OCI-LY1 (cell line): ENCODE measurements at regions not wholly inside any gene's neighbourhood (a gene's known extent, or its start where the extent isn't known, plus 50 kb on each side); places are given as distances from the start of the nearest gene placed in this dataset.
A peak's percentile ranks its signal among the peaks of the same experiment; 100 is the strongest.

ENCODE experiments used
- H2AFZ ChIP-seq: fragments of 200-600 bp; sonication (generic), shearing (Covaris generic); 2 replicates; pipeline ENCODE4 v1.6.0; 2014; ENCODE audit warnings: antibody characterized with exemption, mild to moderate bottlenecking, low read length
- H3F3A ChIP-seq: fragments of 200-600 bp; sonication (generic), shearing (Covaris generic); 2 replicates; pipeline ENCODE4 v1.6.0; 2014; ENCODE audit warnings: mild to moderate bottlenecking, antibody characterized with exemption, low read length, moderate library complexity; ENCODE audit not compliant: insufficient read depth
- H3K27ac ChIP-seq: fragments of 200-600 bp; sonication (generic); 2 replicates; pipeline ENCODE4 v1.5.1; 2014; ENCODE audit warnings: low read length, mixed run types, mild to moderate bottlenecking, low read depth; ENCODE audit not compliant: poor library complexity, severe bottlenecking
- H3K27me3 ChIP-seq: fragments of 200-600 bp; sonication (generic); 2 replicates; pipeline ENCODE4 v1.6.0; 2014; ENCODE audit warnings: antibody characterized with exemption, mild to moderate bottlenecking, low read length, moderate library complexity; ENCODE audit not compliant: insufficient read depth
- H3K36me3 ChIP-seq: fragments of 200-600 bp; sonication (generic); 2 replicates; pipeline ENCODE4 v1.6.1; 2014; ENCODE audit warnings: mild to moderate bottlenecking, antibody characterized with exemption, low read length, moderate library complexity, mixed read lengths; ENCODE audit not compliant: insufficient read depth
- H3K4me1 ChIP-seq: fragments of 200-600 bp; sonication (generic); 2 replicates; pipeline ENCODE4 v1.5.1; 2014; ENCODE audit warnings: mild to moderate bottlenecking, low read length, moderate library complexity; ENCODE audit not compliant: insufficient read depth, severe bottlenecking
- H3K4me2 ChIP-seq: fragments of 200-600 bp; sonication (generic), shearing (Covaris generic); 2 replicates; pipeline ENCODE4 v1.6.1; 2014; ENCODE audit warnings: low read length
- H3K4me3 ChIP-seq: fragments of 200-600 bp; sonication (generic); 2 replicates; pipeline ENCODE4 v1.5.1; 2014; ENCODE audit warnings: low read length, low read depth, mild to moderate bottlenecking, mixed read lengths; ENCODE audit not compliant: poor library complexity, severe bottlenecking
- H3K79me2 ChIP-seq: fragments of 200-600 bp; shearing (Covaris generic); 2 replicates; pipeline ENCODE4 v1.6.1; 2016; ENCODE audit warnings: mixed run types, low read length, mixed read lengths; ENCODE audit not compliant: insufficient read depth
- H3K9ac ChIP-seq: fragments of 200-600 bp; sonication (generic), shearing (Covaris generic); 2 replicates; pipeline ENCODE4 v1.6.1; 2014; ENCODE audit warnings: mild to moderate bottlenecking, low read length, mixed read lengths
- H3K9me2 ChIP-seq: fragments of 200-600 bp; sonication (generic), shearing (Covaris generic); 2 replicates; pipeline ENCODE4 v1.6.1; 2014; ENCODE audit warnings: low read depth, mild to moderate bottlenecking, low read length, mixed read lengths
- H3K9me3 ChIP-seq: fragments of 200-600 bp; shearing (Covaris generic); 2 replicates; pipeline ENCODE4 v1.6.1; 2014; ENCODE audit warnings: low read length, mixed read lengths
- H4K20me1 ChIP-seq: fragments of 200-600 bp; sonication (generic), shearing (Covaris generic); 2 replicates; pipeline ENCODE4 v1.6.0; 2016; ENCODE audit warnings: mild to moderate bottlenecking, low read length; ENCODE audit not compliant: insufficient read depth
- CTCF ChIP-seq: fragments of 200-600 bp; sonication (generic), shearing (Covaris generic); IDR thresholded peaks from 2 replicates; pipeline ENCODE4 v1.5.1; 2017; ENCODE audit warnings: mild to moderate bottlenecking, antibody characterized with exemption, low read length, moderate library complexity, mixed read lengths
- EZH2 ChIP-seq: fragments of 200-600 bp; sonication (generic), shearing (Covaris generic); IDR thresholded peaks from 2 replicates; pipeline ENCODE4 v1.8.0; 2017; ENCODE audit warnings: borderline replicate concordance, mixed run types, mild to moderate bottlenecking, antibody characterized with exemption, low read length, moderate library complexity, mixed read lengths

GRCh38 chr14:62076368-62076767, 314.1 kb downstream of the SNAPC1 start:
- Histone ChIP-seq H3K9me3 (no peaks in the 10 kb centered on the region), H2AFZ (no peak overlapping the region), H3K9me2 (no peaks in the 10 kb centered on the region), H3K4me3 (no peak overlapping the region), H3K27me3 (no peaks in the 10 kb centered on the region), H3K79me2 (no peaks in the 10 kb centered on the region), H3K9ac (no peak overlapping the region), H3F3A (peaks cover 5% of the 10 kb centered on the region; the same call in 1 of the 2 replicates), H3K4me1 (peaks cover 48% of the 10 kb centered on the region), H3K27ac (no peak overlapping the region), H4K20me1 (no peaks in the 10 kb centered on the region), H3K36me3 (no peaks in the 10 kb centered on the region), H3K4me2 (no peak overlapping the region)
- TF ChIP-seq EZH2 (no peak), CTCF (no peak)

DNA sequence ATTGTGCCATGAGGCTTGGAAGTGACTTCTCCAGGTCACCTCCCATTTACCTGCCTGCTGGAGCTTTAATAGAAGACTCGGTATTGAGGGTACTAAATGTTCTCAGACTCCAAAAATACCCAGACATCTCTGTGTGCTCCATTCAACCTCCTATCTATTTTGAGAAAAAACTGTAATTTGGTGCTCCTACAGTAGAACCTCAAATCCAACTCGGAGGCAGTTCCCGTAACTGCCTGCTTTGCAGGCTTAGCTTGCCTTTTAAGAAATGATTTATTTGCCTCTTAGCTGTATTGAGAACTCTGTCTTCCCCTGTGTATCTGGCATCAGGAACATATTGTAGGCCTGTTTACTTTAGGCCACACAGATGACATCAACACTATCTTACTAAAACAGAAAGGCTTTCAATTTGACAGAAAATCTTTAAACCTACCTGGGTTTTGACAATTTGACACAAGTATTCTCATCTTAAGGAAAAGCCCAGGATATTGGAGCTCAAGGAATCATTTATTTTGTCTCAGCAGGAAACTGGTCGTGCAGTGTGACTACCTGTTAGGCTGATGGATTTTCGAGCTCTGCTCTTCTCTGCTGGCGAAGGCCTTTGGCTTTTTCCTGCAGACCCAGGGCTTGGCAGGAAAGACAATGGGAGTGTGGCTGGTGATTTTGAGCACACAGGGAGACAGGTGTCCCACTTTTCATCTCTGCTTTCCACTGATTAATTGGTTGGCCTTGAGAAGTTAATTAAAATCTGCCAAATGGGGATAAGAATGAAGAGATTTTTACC, 314.8 kb downstream of the SNAPC1 start:
- TF ChIP-seq EZH2 (no peak), CTCF (no peak)
- Histone ChIP-seq H3F3A (peaks cover 5% of the 10 kb centered on the region; the same call in 1 of the 2 replicates), H3K4me2 (peak overlapping the region; percentile 66; the same call in 1 of the 2 replicates), H3K9me2 (no peaks in the 10 kb centered on the region), H4K20me1 (no peaks in the 10 kb centered on the region), H3K27ac (peak overlapping the region; percentile 58), H3K36me3 (no peaks in the 10 kb centered on the region), H3K4me3 (no peak overlapping the region), H3K4me1 (peaks cover 55% of the 10 kb centered on the region), H2AFZ (peak overlapping the region; percentile 21; the same call in 1 of the 2 replicates), H3K27me3 (no peaks in the 10 kb centered on the region), H3K9ac (no peak overlapping the region), H3K79me2 (no peaks in the 10 kb centered on the region), H3K9me3 (no peaks in the 10 kb centered on the region)

- H3K4me1 ChIP-seq: peaks cover 62% of the 10 kb centered on the region
Measured at GRCh38 chr14:62077676-62078261, 315.5 kb downstream of the SNAPC1 start.

More at GRCh38 chr14:62077676-62078261, 315.5 kb downstream of the SNAPC1 start:
- H3K79me2 ChIP-seq: no peaks in the 10 kb centered on the region
- H3K27ac ChIP-seq: peak overlapping the region; percentile 86
- H3F3A ChIP-seq: peaks cover 5% of the 10 kb centered on the region; the same call in 1 of the 2 replicates
- no peaks in the 10 kb centered on the region for H3K9me2 ChIP-seq
- peak overlapping the region; percentile 32; the same call in 1 of the 2 replicates for H3K9ac ChIP-seq
- no peaks in the 10 kb centered on the region for H3K9me3 ChIP-seq
- H3K4me2 ChIP-seq: peak overlapping the region; percentile 66
- TF ChIP-seq CTCF: no peak
- no peak for TF ChIP-seq EZH2
- H4K20me1 ChIP-seq: no peaks in the 10 kb centered on the region
- H3K36me3 ChIP-seq: no peaks in the 10 kb centered on the region
- H3K4me3 ChIP-seq: no peak overlapping the region
- no peak overlapping the region for H2AFZ ChIP-seq
- no peaks in the 10 kb centered on the region for H3K27me3 ChIP-seq
